ENCODE measurements at regions not wholly inside any gene's neighbourhood (a gene's known extent, or its start where the extent isn't known, plus 50 kb on each side); places are given as distances from the start of the nearest gene placed in this dataset.

DNA sequence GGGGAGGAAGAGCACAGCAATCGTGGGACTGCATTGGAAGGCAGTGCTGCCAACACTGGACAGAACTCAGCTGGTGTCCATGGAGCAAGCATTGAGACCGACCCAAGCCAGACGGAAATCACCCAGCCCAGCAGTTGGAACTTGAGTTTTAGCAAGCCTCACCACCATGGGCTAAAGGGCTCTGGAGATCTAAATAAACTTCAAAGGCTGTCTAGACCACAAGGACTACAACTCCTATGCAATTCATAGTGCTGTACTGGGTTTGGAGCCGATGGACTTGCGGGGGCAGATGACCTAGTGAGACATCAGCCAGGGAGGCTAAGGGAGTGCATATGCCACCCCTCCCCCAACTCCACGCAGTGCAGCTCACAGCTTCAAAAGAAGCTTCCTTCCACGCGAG lies 243.6 kb upstream of the SLC39A10 start:
- no peak for DNase-seq (ENCODE audit: extremely low read depth, low read depth)

DNA sequence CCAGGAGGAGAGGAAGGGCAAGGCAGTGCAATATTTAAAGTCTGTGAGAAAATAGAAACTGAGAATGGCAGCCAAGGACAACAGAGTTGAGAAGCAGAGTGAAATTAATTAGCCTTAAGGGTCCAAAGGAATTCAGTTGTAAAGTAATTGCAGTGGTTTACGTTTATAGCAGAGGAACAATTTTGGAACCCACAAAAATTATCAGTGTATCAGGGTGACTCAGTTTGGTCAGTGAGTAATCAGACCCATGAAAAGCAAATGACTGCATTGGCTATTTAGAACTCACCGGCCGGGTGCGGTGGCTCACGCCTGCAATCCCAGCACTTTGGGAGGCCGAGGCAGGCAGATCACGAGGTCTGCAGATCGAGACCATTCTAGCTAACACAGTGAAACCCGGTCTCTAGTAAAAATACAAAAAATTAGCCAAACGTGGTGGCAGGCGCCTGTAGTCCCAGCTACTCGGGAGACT lies 245.8 kb upstream of the SLC39A10 start:
- DNase-seq (ENCODE audit: extremely low read depth, low read depth): no peak

DNA sequence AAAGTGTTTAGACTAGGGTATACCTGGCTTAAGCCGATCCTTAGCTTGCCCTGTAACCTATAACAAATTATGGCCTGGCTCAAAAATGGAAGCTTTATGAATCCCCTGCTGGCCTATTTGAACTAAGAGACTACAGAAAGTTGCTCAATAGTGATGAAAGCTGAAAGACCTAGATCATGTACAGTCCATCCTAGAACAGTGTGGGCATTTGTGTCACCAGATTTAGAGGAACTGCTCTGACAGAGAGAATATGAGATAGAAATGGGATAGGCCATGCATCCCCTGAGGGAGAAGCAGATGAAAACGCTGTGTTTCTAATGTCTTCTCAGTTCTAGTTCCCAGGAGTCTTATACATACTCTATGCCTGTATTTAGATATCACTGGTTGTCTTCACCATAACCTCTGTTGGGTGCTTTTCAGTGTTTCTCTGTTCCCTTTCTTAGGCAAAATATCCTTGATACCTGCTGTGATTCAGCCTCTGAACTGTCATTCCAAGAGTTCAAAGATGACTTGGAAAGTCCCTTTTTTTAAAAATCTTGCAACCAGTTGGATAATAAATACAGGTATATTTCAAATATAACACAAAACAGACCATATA lies 246.9 kb upstream of the SLC39A10 start:
- DNase-seq (ENCODE audit: extremely low read depth, low read depth): no peak

DNA sequence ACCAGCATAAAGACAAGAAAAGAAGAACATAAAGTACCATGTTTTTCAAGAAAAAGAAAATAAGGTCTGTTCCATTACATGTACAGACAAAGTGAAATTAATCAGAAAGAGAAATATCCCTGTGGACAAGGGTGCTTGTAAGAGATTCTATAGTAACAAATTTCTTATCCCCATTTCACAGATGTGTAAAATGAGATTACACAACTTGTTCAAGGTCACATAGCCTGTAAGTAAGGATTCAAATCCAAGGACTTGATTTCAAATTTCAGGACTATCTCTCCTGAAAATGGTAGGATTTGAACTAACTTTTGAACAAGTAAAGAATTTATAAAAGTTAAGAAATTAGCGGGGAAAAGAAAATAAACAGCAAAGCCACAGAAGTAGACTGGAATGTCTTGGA lies 248.2 kb upstream of the SLC39A10 start:
- DNase-seq (ENCODE audit: extremely low read depth, low read depth): no peak

DNA sequence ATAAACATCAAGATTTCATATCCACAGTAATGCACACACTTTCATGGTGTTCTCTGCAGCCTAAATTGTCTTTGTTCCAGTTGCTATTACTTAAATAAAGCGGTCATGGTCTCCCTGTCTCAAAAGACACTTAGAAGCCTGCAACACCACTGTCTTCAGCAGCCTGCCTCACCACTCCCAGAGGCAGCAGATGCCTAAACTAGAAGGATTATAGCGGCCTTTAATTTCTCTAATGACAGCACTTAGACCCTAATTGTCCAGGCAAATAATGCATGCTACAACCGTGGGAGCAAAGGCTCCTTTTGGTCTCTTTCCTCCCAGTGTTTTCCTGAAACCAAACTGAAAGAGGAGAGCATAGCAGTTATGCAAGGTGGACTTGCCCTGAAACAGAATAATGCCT lies 248.8 kb upstream of the SLC39A10 start:
- no peak for DNase-seq (ENCODE audit: extremely low read depth, low read depth)

DNA sequence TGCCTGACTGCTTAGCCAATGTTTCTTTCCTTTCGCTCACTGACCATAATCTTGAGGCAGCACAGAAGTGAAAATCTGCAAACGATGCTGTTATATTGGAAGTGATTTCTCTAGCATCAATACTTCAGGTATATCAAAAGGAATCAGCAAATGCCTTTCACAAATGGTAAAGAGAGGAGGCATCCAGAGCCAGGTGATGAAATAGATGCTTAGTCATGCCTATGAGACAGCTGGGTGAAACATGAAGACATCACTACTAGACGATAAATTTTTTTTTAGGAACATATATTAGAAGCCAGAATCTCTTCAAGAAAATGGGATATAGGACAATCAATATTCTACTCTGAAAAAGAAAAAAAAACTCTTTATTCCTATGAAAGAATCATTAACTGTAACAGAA lies 249.2 kb upstream of the SLC39A10 start:
- DNase-seq (ENCODE audit: extremely low read depth, low read depth): peak; percentile 40

DNA sequence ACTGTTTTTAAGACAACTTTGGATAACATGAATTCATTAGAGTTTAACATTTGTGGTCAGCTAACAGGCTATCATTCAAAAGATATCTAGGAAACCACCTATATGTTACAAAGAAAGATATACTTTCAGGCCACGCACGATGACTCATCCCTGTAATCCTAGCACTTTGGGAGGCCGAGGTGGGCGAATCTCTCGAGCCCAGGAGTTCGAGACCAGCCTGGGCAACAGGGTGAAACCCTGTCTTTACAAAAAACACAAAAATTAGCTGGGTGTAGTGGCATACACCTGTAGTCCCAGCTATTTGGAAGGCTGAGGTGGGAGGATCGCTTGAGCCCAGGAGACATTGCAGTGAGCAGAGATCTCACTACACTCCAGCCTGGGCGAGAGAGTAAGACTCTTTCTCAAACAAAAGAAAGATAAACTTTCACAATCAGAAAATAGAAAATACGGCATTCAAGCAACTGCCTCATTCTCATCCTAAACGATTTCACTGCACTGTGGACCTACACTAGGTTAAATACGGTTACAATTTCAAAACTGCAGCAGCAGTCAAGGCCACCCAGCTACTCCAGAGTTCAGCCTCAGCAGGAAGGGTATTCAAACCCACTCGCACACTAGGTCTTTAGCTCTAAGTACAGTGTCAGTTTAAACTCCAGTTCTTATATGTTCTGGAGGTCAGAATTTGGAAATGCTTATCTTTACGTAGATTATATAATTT lies 250.0 kb upstream of the SLC39A10 start:
- no peak for DNase-seq (ENCODE audit: extremely low read depth, low read depth)

DNA sequence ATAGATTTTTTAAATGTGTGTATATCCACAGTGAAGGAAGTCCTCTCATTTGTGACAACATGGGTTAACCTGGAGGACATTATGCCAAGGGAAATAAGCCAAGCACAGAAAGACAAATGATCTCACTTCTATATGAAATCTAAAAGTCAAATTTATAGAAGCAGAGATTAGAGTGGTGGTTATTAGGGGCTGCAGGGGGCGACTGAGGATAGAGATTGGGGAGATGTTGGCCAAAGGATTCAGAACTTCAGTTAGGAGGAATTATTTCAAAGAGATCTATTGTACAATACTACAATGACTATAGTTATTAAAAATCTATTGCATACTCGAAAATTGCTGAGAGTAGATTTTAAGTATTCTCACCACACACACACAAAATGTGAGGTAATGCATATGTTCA lies 252.4 kb upstream of the SLC39A10 start:
- no peak for DNase-seq (ENCODE audit: extremely low read depth, low read depth)

DNA sequence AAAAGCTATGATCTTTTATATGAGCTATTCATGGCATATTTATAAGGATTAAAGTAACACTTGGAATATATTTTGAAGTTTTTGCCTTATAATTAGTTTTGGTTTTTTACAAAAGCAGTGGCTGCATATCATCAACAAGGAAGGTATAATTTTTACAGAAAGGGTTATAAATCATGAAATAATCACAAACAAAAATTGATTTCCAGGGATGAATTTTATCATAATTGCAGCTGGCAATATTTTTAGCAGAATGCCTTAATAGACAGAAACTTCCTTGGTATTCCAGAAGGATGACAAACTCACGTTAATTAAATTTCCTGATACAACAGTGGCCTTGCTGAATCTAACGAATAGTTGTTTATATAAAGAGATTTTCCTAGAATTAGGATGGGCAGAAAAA lies 260.5 kb upstream of the SLC39A10 start:
- DNase-seq (ENCODE audit: extremely low read depth, low read depth): no peak

DNA sequence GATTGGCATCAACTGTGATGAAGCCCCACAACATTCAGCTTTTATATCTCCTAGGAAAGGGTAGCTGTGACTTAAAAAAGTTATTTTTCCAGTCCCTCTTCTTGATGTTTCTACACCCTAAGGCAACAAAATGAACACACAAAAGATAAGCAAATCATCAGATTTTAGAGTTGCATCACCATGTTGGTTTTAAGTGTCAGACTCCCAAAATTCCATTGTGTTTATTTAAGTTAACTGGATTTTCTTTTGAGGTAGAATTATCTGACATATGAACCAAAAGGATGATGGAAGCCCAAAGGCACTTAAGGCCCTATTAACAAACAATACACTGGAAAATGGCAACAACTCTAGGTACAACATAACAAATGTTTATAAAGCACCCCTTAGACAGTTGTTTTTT lies 261.7 kb upstream of the SLC39A10 start:
- DNase-seq (ENCODE audit: extremely low read depth, low read depth): no peak

DNA sequence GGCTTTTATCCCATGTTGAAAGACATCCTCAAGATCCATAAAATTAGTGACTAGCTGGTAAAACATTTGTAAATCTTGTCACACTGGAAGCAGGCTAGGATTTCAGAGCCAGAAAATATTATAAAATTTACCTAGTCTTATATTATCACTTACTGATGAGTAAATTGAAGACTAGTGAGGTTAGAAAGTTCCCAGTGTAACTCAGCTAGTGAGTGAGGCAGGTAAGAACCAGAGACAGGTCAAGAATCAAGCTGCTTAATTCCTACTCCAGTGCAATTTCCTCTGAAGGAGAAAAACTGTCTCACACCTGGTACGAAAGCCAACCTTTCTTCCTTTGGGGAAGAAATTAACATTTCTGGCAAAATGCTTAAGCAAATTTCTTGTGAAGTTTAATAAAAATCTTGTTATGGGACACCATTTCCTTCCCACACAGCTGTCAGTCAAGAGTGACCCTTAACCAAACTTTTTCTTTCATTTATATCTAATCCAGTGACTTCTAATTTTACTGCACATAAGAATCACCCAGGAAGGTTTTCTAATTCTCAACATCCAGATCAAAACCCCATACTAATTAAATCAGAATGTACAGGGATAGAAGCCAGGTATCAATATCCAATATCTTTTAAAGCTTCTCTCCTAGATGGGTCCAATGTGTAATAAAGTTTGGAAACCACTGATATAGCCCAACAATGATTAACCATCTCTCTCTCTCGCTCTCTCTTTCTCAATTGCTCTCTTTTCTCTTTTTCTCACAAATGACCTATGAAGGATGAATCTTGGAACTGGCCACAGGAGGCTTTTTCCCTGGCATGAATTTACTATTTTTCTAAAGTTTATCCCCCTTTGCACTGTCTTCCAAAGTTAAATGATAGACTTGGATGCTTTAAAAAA lies 264.3 kb upstream of the SLC39A10 start:
- no peak for DNase-seq (ENCODE audit: extremely low read depth, low read depth)

DNA sequence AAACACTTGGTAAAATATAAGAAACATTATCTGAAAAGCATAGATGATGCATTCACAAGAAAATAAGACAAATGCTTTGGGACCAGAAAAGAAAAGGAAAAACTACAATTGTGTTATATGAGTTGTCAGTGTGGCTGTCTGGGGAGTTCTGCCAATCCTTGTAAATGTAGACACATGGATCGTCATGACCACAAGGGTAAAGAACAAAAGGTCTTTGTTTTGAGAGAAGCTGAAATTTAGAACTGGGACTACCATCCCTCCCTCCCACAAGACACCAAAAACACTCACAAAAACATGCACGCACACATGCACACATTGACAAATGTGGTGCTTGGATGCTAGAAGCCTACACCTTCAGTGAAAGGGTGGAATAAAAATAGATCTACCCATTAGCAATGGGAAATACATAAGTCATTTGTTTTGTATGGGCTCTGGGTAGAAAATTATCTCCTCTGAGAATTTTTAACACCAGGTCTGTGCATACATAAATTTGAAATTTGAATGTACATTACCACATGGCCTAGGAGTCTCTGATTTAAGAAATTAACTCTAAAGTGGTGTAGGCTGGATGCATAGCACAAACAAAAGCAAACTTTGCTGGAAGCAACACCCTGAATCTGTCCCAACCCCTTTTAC lies 266.2 kb upstream of the SLC39A10 start:
- no peak for DNase-seq (ENCODE audit: extremely low read depth, low read depth)

DNA sequence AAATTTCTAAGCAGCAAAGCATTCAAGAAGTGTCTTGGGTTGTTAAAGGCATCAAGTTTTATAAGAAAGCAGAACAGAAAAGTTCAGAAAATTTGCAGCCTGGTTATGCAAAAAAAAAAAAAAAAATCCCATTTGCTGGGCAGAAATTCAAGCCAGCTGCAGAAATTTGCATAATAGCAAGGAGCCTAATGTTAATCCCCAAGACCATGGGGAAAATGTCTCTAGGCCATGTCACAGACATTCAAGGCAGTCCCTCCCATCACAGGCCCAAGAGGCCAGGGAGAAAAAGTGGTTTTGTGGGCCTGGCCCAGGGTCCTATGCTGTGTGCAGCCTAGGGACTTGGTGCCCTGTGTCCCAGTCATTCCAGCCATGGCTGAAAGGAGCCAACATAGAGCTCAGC lies 269.0 kb upstream of the SLC39A10 start:
- DNase-seq (ENCODE audit: extremely low read depth, low read depth): no peak

DNA sequence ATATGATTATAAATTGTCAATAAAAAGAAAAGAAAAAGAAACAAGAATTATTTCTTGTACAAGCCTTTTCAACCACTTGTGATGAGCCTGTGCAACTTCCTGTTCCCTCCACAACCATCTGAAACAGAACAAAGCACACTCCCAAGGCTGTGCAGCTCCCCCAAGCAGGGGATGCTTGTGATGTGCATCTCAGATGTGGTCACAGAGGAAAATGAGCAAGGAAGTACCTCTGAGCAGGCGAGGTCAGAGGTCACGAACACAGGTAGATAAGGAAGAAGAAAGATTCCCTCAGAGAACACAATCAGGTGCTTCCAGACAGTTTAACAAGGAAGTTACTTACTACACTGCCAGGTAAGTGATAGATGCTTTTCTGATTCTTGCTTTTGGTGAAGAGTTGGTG lies 274.8 kb upstream of the SLC39A10 start:
- DNase-seq (ENCODE audit: extremely low read depth, low read depth): no peak

DNA sequence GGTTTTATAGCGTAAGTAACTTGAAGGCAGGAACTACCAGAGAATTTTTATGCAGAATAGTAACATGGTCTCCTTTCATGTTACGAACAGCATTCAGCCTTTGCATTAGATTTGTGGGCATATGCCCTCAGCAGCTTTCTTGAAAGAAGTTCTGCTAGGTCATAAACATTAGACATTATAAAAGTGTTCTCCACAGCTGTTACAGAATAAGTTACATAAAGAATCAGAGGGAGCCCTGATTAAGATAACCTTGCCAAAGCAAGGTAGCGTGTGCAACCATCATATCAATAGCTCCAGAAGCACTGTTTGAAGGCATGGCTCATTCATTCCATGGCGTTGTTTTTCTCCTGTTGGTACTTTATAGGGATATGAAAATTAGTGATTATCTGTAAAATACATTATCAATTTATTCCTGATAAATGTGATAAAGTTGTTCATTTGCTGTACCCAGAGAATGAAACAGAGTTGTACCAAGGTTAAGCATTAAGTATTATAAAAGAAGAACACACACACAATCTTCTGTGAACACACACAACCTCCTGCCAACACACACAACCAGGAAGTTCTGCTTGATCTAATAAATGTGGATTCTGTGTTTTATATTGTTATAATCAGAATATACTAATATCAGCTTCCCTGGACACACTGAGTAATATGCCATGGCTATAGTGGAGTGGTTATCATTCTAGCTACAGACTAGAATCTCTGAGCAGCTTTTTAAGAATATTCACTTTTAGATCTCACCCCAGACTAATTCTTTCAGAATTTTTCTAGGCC lies 286.7 kb upstream of the SLC39A10 start:
- DNase-seq (ENCODE audit: extremely low read depth, low read depth): no peak

DNA sequence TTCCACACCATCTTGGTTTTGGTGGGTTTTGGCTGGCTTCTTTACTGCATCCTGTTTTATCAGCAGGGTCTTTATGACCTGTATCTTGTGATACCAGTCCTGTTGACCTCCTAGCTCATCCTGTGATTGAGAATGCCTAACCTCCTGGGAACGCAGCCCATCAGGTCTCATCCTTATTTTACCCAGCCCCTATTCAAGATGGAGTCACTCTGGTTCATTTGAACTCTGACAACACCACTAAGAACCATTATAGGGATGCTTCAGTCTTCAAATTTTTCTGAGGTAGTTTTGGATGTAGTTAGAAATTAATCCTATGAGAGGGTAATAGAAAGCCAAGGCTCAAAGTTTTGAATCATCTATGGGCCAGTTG lies 287.8 kb upstream of the SLC39A10 start:
- no peak for DNase-seq (ENCODE audit: extremely low read depth, low read depth)

DNA sequence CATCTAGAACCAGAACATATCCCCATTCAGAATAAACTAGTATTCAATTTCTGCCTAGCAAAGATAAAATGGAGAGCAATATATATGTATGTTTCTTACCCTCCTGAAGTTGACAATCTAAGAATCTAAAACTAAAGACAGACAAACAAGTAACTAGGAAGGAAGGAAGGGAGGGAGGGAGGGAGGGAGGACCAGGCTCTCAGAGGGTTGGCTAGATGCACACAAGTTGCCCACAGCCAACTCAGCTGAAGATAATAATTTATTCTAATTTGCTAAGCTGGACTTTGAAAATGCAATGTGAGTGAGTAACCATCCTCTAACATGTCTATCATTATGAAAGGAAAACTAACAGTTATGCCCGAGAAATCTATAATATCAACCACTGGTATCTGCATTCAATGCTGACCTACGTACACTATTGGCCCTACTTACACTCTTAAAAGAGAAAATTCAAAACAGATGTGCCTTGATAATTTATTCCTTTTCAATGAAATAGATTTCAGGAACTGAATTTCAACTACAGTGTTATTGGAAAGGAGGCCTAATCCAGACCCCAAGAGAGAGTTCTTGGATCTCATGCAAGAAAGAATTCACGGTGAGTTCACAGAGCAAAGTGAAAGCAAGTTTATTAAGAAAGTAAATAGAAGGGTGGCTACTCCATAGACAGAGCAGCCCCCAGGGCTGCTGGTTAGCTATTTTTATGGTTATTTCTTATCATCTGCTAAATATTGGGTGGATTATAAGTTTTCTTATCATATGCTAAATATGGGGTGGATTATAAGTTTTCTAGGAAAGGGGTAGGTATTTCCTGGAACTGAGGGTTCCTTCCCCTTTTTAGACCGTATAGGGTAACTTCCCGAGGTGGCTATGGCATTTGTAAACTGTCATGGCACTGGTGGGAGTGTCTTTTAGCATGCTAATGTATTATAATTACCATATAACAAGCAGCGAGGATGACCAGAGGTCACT lies 288.5 kb upstream of the SLC39A10 start:
- no peak for DNase-seq (ENCODE audit: extremely low read depth, low read depth)

DNA sequence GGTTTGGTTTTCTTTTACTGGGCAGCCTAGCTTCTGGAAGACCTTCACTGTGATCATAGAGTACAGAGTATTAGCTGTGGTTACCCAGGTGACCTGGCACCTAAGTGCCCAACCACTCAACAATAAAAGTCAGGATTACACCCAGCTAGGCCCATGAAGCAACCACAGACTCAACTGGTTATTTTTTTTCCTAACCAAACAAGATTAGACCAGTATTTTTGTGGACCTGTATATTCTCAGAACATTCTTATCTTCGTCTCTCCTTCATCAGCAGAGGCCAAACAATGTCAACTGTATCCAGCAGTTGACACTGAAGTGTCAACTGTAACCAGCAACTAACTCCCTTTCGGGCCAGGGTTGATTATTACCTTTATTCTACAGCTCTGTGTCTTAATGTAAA lies 289.2 kb upstream of the SLC39A10 start:
- DNase-seq (ENCODE audit: extremely low read depth, low read depth): no peak

Measured in NCI-H460 (cell line).